GM19455 (cell line): ENCODE measurements at regions not wholly inside any gene's neighbourhood (a gene's known extent, or its start where the extent isn't known, plus 50 kb on each side); places are given as distances from the start of the nearest gene placed in this dataset.
"Not testable (repeated sequence)": the region's sequence is repeated elsewhere in the genome, so short reads cannot be mapped to it uniquely, and the experiment has no call there.

Source experiments
- ATAC-seq: cut with Tn5 transposase; IDR thresholded peaks from one replicate; pipeline ENCODE4 v1.9.1; 2021; ENCODE audit not compliant: unreplicated experiment

- ATAC-seq: no peak
Observed at GRCh38 chr2:171266102-171266501, 105.4 kb upstream of the TLK1 start.

GRCh38 chr2:171261529-171261928 is 100.8 kb upstream of the TLK1 start:
- ATAC-seq: not testable (repeated sequence)

GRCh38 chr2:171260471-171261424 is 100.1 kb upstream of the TLK1 start:
- ATAC-seq: no peak

DNA sequence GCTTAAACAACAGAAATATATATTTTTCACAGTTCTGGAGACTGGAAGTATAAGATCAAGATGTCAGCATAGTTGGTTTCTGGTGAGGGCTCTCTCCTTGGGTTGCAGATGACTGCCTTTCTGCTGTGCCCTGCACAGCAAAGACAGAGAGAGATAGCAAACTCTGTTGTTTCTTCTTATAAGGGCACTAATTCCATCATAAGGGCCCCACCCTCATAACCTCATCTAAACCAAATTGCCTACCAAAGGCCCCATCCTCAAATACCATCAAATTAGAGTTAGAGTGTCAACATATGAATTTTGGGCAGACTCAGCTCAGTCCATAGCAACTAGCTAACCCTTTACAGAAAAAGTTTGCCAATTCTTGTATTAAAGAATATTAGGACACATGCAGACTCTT is 94.0 kb upstream of the TLK1 start:
- no peak for ATAC-seq

- no peak for ATAC-seq
Observed at GRCh38 chr2:171253900-171254650, 93.4 kb upstream of the TLK1 start.

- ATAC-seq: no peak
Observed at GRCh38 chr2:171253279-171253678, 92.6 kb upstream of the TLK1 start.

- ATAC-seq: no peak
Observed at GRCh38 chr2:171249689-171250088, 89.0 kb upstream of the TLK1 start.

DNA sequence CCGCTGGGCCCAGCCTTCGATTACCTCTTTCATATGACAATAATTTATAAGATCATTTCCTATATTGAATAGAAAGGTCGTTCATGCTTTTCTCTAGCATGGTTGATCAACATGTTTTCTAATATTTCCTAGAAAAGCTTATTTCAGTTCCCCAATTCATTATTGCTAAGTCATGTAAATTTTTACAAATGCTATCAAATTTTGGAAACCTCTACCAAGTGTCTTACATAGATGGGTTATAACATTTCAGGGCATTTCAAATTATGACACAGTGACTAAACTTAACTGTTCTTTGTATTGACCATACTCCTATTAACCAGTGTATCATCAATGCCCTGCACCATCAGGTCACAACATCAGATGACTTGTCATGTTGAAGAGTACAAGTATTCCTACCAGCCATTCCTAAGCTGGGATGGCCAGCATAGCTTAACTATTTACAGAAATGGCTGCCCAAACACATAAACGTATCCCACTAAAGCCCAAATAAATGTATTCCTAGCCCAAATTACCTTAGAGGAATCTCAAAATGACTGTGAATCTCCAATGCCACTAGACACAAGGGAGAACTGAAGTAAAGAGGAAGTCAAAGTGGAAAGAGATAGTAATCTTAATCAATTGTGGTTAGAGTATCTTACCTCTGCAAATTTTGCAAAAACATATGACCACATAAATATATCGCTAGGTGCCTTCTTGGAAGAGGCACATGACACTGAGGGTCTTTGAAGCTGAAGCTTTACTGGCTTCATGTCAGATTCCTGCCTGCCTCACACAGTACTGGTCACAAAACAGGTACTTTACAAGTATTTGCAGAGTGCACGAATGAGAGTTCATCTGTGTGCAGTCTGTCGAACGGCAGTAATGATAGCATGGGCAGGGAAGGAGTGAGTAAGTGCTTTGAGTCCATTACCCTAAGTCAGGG is 87.3 kb upstream of the TLK1 start:
- ATAC-seq: no peak

GRCh38 chr2:171244970-171245782 is 84.5 kb upstream of the TLK1 start:
- ATAC-seq: no peak

DNA sequence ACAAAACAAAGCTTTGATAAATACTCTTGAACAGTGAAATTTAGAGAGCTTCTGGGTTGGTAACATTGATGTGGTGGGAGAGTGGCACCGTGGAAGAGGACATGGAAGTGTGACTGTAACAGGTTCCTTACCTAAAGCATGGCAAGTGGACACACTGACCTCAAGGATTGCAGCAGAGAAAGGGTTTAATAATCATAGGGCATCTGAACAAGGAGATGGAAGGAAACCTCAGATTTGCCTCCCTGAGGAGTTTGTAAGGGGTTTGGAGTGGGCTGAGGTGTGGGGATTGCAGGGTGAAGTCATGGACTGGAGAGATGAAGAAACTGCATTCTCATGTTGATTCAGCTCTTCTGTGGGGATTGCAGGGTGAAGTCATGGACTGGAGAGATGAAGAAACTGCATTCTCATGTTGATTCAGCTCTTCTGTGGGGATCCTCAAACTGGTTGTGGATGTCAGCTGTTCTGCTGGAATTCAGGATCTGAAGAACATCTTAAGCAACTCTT is 83.8 kb upstream of the TLK1 start:
- no peak for ATAC-seq

DNA sequence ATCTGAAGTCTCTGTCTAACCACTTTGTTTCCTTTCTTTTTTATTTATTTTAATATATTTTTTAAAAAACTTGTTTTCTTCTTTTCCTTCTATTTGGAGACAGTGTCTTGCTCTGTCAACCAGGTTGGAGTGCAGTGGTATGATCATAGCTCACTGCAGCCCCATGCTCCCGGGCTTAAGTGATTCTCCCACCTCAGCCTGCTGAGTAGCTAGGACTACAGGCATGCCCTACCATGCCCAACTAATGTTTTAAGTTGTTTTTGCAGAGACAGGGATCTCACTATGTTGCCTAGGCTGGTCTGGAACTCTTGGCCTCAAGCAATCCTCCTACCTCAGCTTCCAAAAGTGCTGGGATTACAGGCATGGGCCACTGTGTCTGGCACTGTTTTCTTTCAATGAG is 81.1 kb upstream of the TLK1 start:
- ATAC-seq: no peak

GRCh38 chr2:171238946-171239345 is 78.3 kb upstream of the TLK1 start:
- no peak for ATAC-seq

DNA sequence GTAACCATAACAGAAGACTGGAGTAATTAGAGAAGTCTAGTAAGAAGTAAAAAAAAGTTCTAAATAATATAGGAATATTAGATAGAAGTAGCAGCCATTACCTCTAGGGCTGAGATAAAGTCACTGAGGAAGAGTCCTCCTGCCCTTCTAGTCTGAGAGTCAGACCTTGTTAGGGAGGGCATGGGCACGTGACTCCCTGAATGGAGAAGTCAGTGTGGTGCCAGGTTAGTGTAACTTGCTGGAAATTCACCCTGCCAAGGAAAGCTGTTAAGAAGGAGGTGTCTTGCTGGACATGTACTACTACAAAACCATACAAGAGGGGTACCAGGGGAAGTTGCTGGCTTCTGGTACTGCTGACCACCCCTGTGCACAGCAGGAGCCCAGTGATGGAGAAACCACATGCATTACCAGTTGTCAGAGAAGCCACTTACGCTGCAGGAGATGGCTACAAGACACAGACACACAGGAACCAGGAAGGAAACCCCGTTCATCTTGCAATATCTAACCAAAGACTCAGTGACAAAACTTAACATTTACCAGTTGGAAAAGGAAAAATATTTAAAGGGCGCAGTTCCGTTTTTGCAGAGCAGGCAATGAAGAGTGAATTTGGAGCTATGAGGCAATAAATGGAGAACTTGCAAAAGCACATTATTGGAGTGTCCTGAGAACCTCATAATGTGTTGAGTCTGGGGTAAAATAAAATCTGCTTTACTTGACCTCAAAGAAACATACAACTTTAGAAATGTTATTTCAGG is 77.2 kb upstream of the TLK1 start:
- ATAC-seq: no peak

- no peak for ATAC-seq
Observed at GRCh38 chr2:171235262-171235881, 74.7 kb upstream of the TLK1 start.

- no peak for ATAC-seq
Observed at GRCh38 chr2:171230176-171230575, 69.5 kb upstream of the TLK1 start.

DNA sequence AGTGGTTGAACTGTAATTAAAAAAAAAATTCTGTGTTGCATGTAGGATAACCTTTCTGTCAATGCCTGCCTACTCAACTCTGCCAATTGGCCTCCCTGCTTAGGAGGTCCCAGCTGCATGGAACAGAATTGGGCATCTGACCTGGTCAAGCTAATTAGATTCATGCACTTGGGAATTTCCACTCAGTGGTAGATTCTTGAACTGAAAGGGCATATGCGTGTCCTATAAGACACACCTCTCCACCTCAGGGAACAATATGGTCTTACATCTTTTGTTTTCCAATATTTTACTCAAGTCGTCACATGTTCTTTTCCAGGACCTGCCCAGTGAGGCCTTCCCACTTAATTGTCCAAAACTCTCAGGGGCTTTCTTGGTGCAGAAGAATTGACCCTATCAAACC is 68.1 kb upstream of the TLK1 start:
- ATAC-seq: no peak

- ATAC-seq: no peak
Observed at GRCh38 chr2:171227066-171227782, 66.5 kb upstream of the TLK1 start.

DNA sequence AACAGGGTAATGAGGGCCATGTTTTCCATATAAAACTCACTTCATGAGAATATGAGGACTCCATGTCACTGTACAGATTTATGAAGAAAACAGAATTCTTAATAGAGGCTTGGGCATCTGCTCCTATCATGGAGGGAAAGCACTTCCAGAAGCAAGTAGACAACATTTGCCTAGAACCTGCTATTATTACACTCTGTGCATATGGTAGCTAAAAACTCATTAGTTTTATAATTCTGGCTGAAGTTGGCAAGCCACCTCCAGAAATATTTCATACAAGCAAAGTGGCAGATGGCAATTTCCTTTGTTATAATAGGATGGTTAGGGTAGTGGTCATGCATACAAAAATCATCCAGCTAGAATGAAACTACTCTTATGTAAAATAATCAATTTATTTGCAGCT is 65.8 kb upstream of the TLK1 start:
- ATAC-seq: no peak
